GM12878 (cell line): ENCODE measurements at regions not wholly inside any gene's neighbourhood (a gene's known extent, or its start where the extent isn't known, plus 50 kb on each side); places are given as distances from the start of the nearest gene placed in this dataset.

Experiments
- ATAC-seq: fragments of 200-7000 bp; cut with Tn5 transposase; 3 replicates; pipeline ENCODE4 v1.9.1; 2020; ENCODE audit warnings: mild to moderate bottlenecking, moderate library complexity
- BruUV-seq: library from RNA; stranded (reverse); fragments of 400-500 nt; replicated peaks from 2 replicates; lab custom pipeline; 2021; lab: Mats Ljungman, UMichigan
- CTCF ChIA-PET: fragments of 300-600 bp; sonication (Branson Sonifier 250); formaldehyde crosslinking; extraction: SDS; loops from one replicate; lab custom pipeline; 2021; ENCODE audit warnings: inconsistent platforms; lab: Yijun Ruan, JAX
- POLR2A ChIA-PET: fragments of 350-600 bp; formaldehyde crosslinking; extraction: SDS; loops from one replicate; lab custom pipeline; 2021; ENCODE audit warnings: inconsistent platforms; lab: Charles Lee
- RAD21 ChIA-PET: fragments of 300-600 bp; sonication (Branson Sonifier 250); formaldehyde crosslinking; loops from one replicate; lab custom pipeline; 2023; ENCODE audit warnings: antibody characterized with exemption; ENCODE audit not compliant: unreplicated experiment; lab: Charles Lee
- SMC1A ChIA-PET: fragments of 300-600 bp; sonication (Branson Sonifier 250); formaldehyde crosslinking; loops from one replicate; lab custom pipeline; 2023; ENCODE audit not compliant: unreplicated experiment, uncharacterized antibody; lab: Charles Lee
- DNase-seq: peaks from one replicate; pipeline ENCODE4 v3.0.0-alpha.2; 2011; ENCODE audit warnings: low read depth, low spot score
- FAIRE-seq: peaks from 3 replicates; lab custom pipeline; 2011; peaks lifted over from hg19 to GRCh38; lab: Jason Lieb, UNC
- H2AFZ ChIP-seq: 2 replicates; pipeline ENCODE4 v1.6.0; 2011; ENCODE audit warnings: low read depth, low read length, control low read depth; ENCODE audit not compliant: control insufficient read depth
- H3K27ac ChIP-seq: 2 replicates; pipeline ENCODE4 v1.5.1; 2011; ENCODE audit warnings: control low read depth; ENCODE audit not compliant: control insufficient read depth, insufficient read depth
- H3K27me3 ChIP-seq, 2 experiments: replicated peaks in 1 of 2; 2 replicates each; pipeline versions ENCODE4 v1.6.0 to v1.6.1; 2011; ENCODE audit warnings: low read length in 1 of 2; ENCODE audit not compliant: control insufficient read depth in 2 of 2, insufficient read depth in 2 of 2
- H3K36me3 ChIP-seq, 2 experiments: 2 replicates each; pipeline ENCODE4 v1.5.1; 2011; ENCODE audit warnings: low read length in 1 of 2; ENCODE audit not compliant: control insufficient read depth in 2 of 2, insufficient read depth in 2 of 2
- H3K4me1 ChIP-seq: 2 replicates; pipeline ENCODE4 v1.6.1; 2011; ENCODE audit warnings: mild to moderate bottlenecking, low read length, moderate library complexity, mixed read lengths; ENCODE audit not compliant: control insufficient read depth, insufficient read depth
- H3K4me2 ChIP-seq: 2 replicates; pipeline ENCODE4 v1.6.0; 2011; ENCODE audit warnings: control low read depth; ENCODE audit not compliant: control insufficient read depth, insufficient read depth
- H3K4me3 ChIP-seq: fragments of 200-600 bp; sonication (generic); 2 replicates; pipeline ENCODE4 v1.5.1; 2016
- H3K79me2 ChIP-seq: 2 replicates; pipeline ENCODE4 v1.6.0; 2011; ENCODE audit warnings: low read length; ENCODE audit not compliant: control insufficient read depth, insufficient read depth
- H3K9ac ChIP-seq: 2 replicates; pipeline ENCODE4 v1.8.0; 2011; ENCODE audit warnings: low read length, control low read depth, mixed read lengths; ENCODE audit not compliant: control insufficient read depth, insufficient read depth
- H3K9me3 ChIP-seq: replicated peaks from 3 replicates; pipeline ENCODE4 v1.5.1; 2011; ENCODE audit warnings: mild to moderate bottlenecking, low read length; ENCODE audit not compliant: control insufficient read depth, insufficient read depth
- H4K20me1 ChIP-seq: 2 replicates; pipeline ENCODE4 v1.6.0; 2011; ENCODE audit not compliant: control insufficient read depth, insufficient read depth
- BRCA1 ChIP-seq: IDR thresholded peaks from 2 replicates; pipeline ENCODE4 v1.6.1; 2011; ENCODE audit warnings: low read depth, low read length, improper control_type of control experiment
- EZH2 ChIP-seq: IDR thresholded peaks from 2 replicates; pipeline ENCODE4 v1.6.1; 2012; ENCODE audit warnings: low read depth, mild to moderate bottlenecking, control low read depth, inconsistent platforms, low read length, borderline replicate concordance; ENCODE audit not compliant: control insufficient read depth
- RAD21 ChIP-seq: IDR thresholded peaks from 2 replicates; pipeline ENCODE4 v1.6.1; 2011; ENCODE audit warnings: mild to moderate bottlenecking, low read depth, low read length, moderate library complexity; ENCODE audit not compliant: insufficient read depth
- RUNX3 ChIP-seq: IDR thresholded peaks from 2 replicates; pipeline ENCODE4 v1.6.1; 2012; ENCODE audit warnings: low read length, inconsistent platforms
- SREBF1 ChIP-seq: IDR thresholded peaks from 2 replicates; pipeline ENCODE4 v1.6.1; 2012; ENCODE audit warnings: mild to moderate bottlenecking, low read length
- TARDBP ChIP-seq: IDR thresholded peaks from 2 replicates; pipeline ENCODE4 v1.6.1; 2016; ENCODE audit warnings: borderline replicate concordance
- WGBS: methylation state at CpG from one replicate; pipeline ENCODE4 v1.1.6; 2016; ENCODE audit warnings: low lambda C conversion rate; ENCODE audit not compliant: insufficient replicate concordance, insufficient coverage; ENCODE audit errors: missing lambda C conversion rate; 5-methylcytosine and 5-hydroxymethylcytosine counted together
- in situ Hi-C: fragments of 300-500 bp; cut with MboI; formaldehyde crosslinking; loops from 9 replicates; pipeline ENCODE4 v1.14.3; 2018; ENCODE audit warnings: mixed read lengths
- intact Hi-C: fragments of 100-400 bp; cut with micrococcal nuclease; formaldehyde crosslinking; loops from one replicate; pipeline ENCODE4 v1.14.2; 2022; ENCODE audit not compliant: unreplicated experiment
- TF ChIP-seq, protein P1 (sequence below): fragments of 450-650 bp; IDR thresholded peaks from 2 replicates; pipeline ENCODE4 v1.6.1; 2017; ENCODE audit warnings: mild to moderate bottlenecking
- TF ChIP-seq, protein P2 (sequence below): IDR thresholded peaks from 2 replicates; pipeline ENCODE4 v1.6.1; 2012; ENCODE audit warnings: improper control_type of control experiment, low read depth, low read length; ENCODE audit not compliant: insufficient replicate concordance
- TF ChIP-seq, protein P3 (sequence below): fragments of 150-350 bp; IDR thresholded peaks from 2 replicates; pipeline ENCODE4 v1.6.1; 2016; ENCODE audit warnings: low read depth, low read length

DNA sequence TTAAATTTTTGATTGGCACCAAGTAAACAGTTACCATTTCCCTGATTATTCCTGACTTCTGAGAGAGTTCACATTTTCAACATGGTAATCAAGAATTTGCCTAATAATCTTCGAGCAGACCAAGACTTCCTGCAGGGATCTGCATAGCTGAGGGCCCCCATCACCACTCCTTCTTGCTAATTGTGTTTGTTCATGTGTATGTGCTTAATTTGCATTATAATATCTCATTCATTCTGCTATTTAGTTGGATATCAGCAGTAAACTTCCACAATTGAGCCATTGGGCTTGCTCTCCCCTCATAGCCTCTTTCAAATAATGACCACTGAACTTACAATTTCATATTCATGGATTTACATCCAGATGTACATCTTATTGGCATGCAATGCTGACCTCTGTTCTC is 292.5 kb downstream of the SPATA18 start (continued):
- TF ChIP-seq EZH2, result no peak
- TF ChIP-seq, protein P1, sequence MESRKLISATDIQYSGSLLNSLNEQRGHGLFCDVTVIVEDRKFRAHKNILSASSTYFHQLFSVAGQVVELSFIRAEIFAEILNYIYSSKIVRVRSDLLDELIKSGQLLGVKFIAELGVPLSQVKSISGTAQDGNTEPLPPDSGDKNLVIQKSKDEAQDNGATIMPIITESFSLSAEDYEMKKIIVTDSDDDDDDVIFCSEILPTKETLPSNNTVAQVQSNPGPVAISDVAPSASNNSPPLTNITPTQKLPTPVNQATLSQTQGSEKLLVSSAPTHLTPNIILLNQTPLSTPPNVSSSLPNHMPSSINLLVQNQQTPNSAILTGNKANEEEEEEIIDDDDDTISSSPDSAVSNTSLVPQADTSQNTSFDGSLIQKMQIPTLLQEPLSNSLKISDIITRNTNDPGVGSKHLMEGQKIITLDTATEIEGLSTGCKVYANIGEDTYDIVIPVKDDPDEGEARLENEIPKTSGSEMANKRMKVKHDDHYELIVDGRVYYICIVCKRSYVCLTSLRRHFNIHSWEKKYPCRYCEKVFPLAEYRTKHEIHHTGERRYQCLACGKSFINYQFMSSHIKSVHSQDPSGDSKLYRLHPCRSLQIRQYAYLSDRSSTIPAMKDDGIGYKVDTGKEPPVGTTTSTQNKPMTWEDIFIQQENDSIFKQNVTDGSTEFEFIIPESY, result no peak

DNA sequence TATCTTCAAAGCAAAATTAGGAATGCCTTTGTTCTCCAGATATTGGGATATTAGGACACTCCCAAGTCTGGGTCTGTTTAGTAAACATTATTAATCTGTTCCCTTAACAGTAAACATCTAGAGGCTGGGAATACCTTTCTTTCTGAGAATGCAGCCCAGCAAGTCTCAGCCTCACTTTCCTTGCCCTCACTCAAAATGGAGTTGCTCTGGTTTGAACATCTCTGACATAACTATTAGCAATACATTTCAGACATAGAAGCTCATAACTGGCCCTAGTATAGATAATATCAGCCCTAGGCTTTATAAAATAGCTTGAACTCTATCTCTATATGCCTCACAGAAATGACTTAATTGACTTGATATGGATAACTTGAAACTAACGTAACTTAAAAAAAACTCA is 299.8 kb downstream of the SPATA18 start:
- BruUV-seq, result no TSS peak
- H3K9me3 ChIP-seq, result no peaks in the 10 kb centered on the region
- ChIA-PET POLR2A (interaction anchor here (0.5 kb wide), 1 partner anchor 1852 kb away, joined by 5 read pairs; no protein-coding TSS in a partner anchor), CTCF (no interaction called here), RAD21 (no interaction called here), SMC1A (no interaction called here)
- DNase-seq (no peak), ATAC-seq (no peak), FAIRE-seq (no peak)
- H3K79me2 ChIP-seq, result no peaks in the 10 kb centered on the region
- in situ Hi-C loops (no loop called here), intact Hi-C loops (no loop called here)
- no peak overlapping the region for H3K27ac ChIP-seq
- no peaks in the 10 kb centered on the region for H4K20me1 ChIP-seq
- H2AFZ ChIP-seq, result no peak overlapping the region
- H3K36me3 ChIP-seq, result no peaks in the 10 kb centered on the region
- no peaks in the 10 kb centered on the region for H3K4me1 ChIP-seq
- H3K4me2 ChIP-seq, result no peak overlapping the region
- H3K27me3 ChIP-seq, result no peaks in the 10 kb centered on the region
- 45% methylated on average over 1 of the region's 1 CpG for WGBS
- H3K4me3 ChIP-seq, result no peak overlapping the region
- H3K9ac ChIP-seq, result no peak overlapping the region
- TF ChIP-seq BRCA1 (no peak), RUNX3 (no peak), TARDBP (no peak), RAD21 (no peak), SREBF1 (no peak)
- TF ChIP-seq, protein P2, sequence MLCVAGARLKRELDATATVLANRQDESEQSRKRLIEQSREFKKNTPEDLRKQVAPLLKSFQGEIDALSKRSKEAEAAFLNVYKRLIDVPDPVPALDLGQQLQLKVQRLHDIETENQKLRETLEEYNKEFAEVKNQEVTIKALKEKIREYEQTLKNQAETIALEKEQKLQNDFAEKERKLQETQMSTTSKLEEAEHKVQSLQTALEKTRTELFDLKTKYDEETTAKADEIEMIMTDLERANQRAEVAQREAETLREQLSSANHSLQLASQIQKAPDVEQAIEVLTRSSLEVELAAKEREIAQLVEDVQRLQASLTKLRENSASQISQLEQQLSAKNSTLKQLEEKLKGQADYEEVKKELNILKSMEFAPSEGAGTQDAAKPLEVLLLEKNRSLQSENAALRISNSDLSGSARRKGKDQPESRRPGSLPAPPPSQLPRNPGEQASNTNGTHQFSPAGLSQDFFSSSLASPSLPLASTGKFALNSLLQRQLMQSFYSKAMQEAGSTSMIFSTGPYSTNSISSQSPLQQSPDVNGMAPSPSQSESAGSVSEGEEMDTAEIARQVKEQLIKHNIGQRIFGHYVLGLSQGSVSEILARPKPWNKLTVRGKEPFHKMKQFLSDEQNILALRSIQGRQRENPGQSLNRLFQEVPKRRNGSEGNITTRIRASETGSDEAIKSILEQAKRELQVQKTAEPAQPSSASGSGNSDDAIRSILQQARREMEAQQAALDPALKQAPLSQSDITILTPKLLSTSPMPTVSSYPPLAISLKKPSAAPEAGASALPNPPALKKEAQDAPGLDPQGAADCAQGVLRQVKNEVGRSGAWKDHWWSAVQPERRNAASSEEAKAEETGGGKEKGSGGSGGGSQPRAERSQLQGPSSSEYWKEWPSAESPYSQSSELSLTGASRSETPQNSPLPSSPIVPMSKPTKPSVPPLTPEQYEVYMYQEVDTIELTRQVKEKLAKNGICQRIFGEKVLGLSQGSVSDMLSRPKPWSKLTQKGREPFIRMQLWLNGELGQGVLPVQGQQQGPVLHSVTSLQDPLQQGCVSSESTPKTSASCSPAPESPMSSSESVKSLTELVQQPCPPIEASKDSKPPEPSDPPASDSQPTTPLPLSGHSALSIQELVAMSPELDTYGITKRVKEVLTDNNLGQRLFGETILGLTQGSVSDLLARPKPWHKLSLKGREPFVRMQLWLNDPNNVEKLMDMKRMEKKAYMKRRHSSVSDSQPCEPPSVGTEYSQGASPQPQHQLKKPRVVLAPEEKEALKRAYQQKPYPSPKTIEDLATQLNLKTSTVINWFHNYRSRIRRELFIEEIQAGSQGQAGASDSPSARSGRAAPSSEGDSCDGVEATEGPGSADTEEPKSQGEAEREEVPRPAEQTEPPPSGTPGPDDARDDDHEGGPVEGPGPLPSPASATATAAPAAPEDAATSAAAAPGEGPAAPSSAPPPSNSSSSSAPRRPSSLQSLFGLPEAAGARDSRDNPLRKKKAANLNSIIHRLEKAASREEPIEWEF, result no peak
- TF ChIP-seq, protein P3, sequence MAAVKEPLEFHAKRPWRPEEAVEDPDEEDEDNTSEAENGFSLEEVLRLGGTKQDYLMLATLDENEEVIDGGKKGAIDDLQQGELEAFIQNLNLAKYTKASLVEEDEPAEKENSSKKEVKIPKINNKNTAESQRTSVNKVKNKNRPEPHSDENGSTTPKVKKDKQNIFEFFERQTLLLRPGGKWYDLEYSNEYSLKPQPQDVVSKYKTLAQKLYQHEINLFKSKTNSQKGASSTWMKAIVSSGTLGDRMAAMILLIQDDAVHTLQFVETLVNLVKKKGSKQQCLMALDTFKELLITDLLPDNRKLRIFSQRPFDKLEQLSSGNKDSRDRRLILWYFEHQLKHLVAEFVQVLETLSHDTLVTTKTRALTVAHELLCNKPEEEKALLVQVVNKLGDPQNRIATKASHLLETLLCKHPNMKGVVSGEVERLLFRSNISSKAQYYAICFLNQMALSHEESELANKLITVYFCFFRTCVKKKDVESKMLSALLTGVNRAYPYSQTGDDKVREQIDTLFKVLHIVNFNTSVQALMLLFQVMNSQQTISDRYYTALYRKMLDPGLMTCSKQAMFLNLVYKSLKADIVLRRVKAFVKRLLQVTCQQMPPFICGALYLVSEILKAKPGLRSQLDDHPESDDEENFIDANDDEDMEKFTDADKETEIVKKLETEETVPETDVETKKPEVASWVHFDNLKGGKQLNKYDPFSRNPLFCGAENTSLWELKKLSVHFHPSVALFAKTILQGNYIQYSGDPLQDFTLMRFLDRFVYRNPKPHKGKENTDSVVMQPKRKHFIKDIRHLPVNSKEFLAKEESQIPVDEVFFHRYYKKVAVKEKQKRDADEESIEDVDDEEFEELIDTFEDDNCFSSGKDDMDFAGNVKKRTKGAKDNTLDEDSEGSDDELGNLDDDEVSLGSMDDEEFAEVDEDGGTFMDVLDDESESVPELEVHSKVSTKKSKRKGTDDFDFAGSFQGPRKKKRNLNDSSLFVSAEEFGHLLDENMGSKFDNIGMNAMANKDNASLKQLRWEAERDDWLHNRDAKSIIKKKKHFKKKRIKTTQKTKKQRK, result no peak
